H1 (cell line): ENCODE measurements at regions not wholly inside any gene's neighbourhood (a gene's known extent, or its start where the extent isn't known, plus 50 kb on each side); places are given as distances from the start of the nearest gene placed in this dataset.

Source experiments
- CTCF ChIA-PET: fragments of 300-600 bp; sonication (Branson Sonifier 250); formaldehyde crosslinking; loops from one replicate; lab custom pipeline; 2021; ENCODE audit not compliant: partially characterized antibody; lab: Charles Lee
- POLR2A ChIA-PET: fragments of 300-600 bp; sonication (Branson Sonifier 250); formaldehyde crosslinking; loops from one replicate; lab custom pipeline; 2021; ENCODE audit warnings: inconsistent platforms; ENCODE audit not compliant: partially characterized antibody; lab: Charles Lee
- DNase-seq, 2 experiments: peaks; one replicate each; pipeline versions ENCODE4 v3.0.0 to v3.0.0-alpha.2; 2010 to 2022; ENCODE audit warnings: low spot score in 2 of 2, low read depth in 1 of 2, mixed read lengths in 1 of 2
- FAIRE-seq: peaks from 2 replicates; lab custom pipeline; 2011; peaks lifted over from hg19 to GRCh38; lab: Jason Lieb, UNC
- H2AFZ ChIP-seq: 2 replicates; pipeline ENCODE4 v1.8.1; 2012; ENCODE audit warnings: low read length, inconsistent platforms
- H2AK5ac ChIP-seq: 2 replicates; pipeline ENCODE4 v1.6.1; 2013; ENCODE audit warnings: low read depth, low read length
- H2BK120ac ChIP-seq: replicated peaks from 2 replicates; pipeline ENCODE3; 2013; ENCODE audit warnings: low read depth, low read length, inconsistent platforms
- H2BK12ac ChIP-seq: 2 replicates; pipeline ENCODE4 v1.6.1; 2013; ENCODE audit warnings: low read depth, low read length
- H2BK15ac ChIP-seq: 2 replicates; pipeline ENCODE4 v1.6.1; 2013; ENCODE audit warnings: low read length
- H2BK20ac ChIP-seq: 2 replicates; pipeline ENCODE4 v1.6.1; 2013; ENCODE audit warnings: low read length
- H2BK5ac ChIP-seq: 2 replicates; pipeline ENCODE4 v1.6.1; 2013; ENCODE audit warnings: low read depth, low read length
- H3K14ac ChIP-seq: 2 replicates; pipeline ENCODE4 v1.6.1; 2013; ENCODE audit warnings: inconsistent platforms; ENCODE audit not compliant: insufficient read length
- H3K18ac ChIP-seq: 2 replicates; pipeline ENCODE4 v1.6.1; 2013; ENCODE audit warnings: low read length; ENCODE audit errors: extremely low read depth
- H3K23ac ChIP-seq: 2 replicates; pipeline ENCODE4 v1.6.1; 2013; ENCODE audit warnings: inconsistent platforms; ENCODE audit not compliant: insufficient read length
- H3K23me2 ChIP-seq: 2 replicates; pipeline ENCODE4 v1.6.1; 2013; ENCODE audit warnings: low read depth, low read length
- H3K27ac ChIP-seq: 2 replicates; pipeline ENCODE4 v1.6.1; 2011; ENCODE audit warnings: low read depth, low read length, inconsistent platforms
- H3K27me3 ChIP-seq, 4 experiments: replicated peaks in 1 of 4; 1 replicate in 1 of 4; 2 replicates in 3 of 4; pipeline versions ENCODE4 v1.6.1 to v1.8.1; 2011 to 2013; ENCODE audit warnings: low read length in 3 of 4, mild to moderate bottlenecking in 3 of 4, inconsistent platforms in 2 of 4, mixed read lengths in 2 of 4, moderate library complexity in 1 of 4; ENCODE audit not compliant: control insufficient read depth in 3 of 4, insufficient read depth in 3 of 4; ENCODE audit errors: extremely low read depth in 1 of 4
- H3K36me3 ChIP-seq, 4 experiments: 2 replicates each; pipeline versions ENCODE4 v1.6.1 to v1.8.1; 2011 to 2013; ENCODE audit warnings: mild to moderate bottlenecking in 4 of 4, low read length in 3 of 4, moderate library complexity in 2 of 4, control low read depth in 1 of 4, inconsistent platforms in 1 of 4; ENCODE audit not compliant: insufficient read depth in 4 of 4, control insufficient read depth in 2 of 4
- H3K4ac ChIP-seq: replicated peaks from 2 replicates; pipeline ENCODE3; 2013; ENCODE audit warnings: low read length, low read depth, mixed read lengths, inconsistent platforms; ENCODE audit not compliant: insufficient read length
- H3K4me1 ChIP-seq, 4 experiments: replicated peaks in 1 of 4; 1 replicate in 1 of 4; 2 replicates in 3 of 4; pipeline versions ENCODE4 v1.6.1 to v1.8.1; 2011 to 2013; ENCODE audit warnings: low read length in 3 of 4, inconsistent platforms in 2 of 4, mixed read lengths in 1 of 4; ENCODE audit not compliant: insufficient read depth in 4 of 4, control insufficient read depth in 3 of 4
- H3K4me2 ChIP-seq, 2 experiments: 2 replicates each; pipeline versions ENCODE4 v1.6.1 to v1.8.1; 2011 to 2013; ENCODE audit warnings: low read depth in 2 of 2, low read length in 2 of 2, control low read depth in 1 of 2, inconsistent platforms in 1 of 2, mild to moderate bottlenecking in 1 of 2; ENCODE audit not compliant: insufficient read depth in 1 of 2
- H3K4me3 ChIP-seq, 4 experiments: fragments of 200-600, 300-600 bp in 1 of 4; sonication (generic), shearing (Covaris generic), sonication (Bioruptor Twin) in 1 of 4; 2 replicates each; pipeline versions ENCODE4 v1.5.1 to v1.8.1; 2011 to 2016; ENCODE audit warnings: low read length in 4 of 4, low read depth in 3 of 4, control low read depth in 2 of 4, inconsistent platforms in 2 of 4, mild to moderate bottlenecking in 2 of 4, mixed read lengths in 1 of 4, moderate library complexity in 1 of 4; ENCODE audit not compliant: insufficient read depth in 2 of 4; ENCODE audit errors: extremely low read depth in 1 of 4
- H3K56ac ChIP-seq: replicated peaks from 2 replicates; pipeline ENCODE3; 2013; ENCODE audit warnings: low read depth, mild to moderate bottlenecking, mixed read lengths, low read length, inconsistent platforms; ENCODE audit not compliant: insufficient read length
- H3K79me1 ChIP-seq: 2 replicates; pipeline ENCODE4 v1.6.1; 2013; ENCODE audit warnings: low read depth, low read length, control low read depth
- H3K79me2 ChIP-seq, 2 experiments: 2 replicates each; pipeline versions ENCODE4 v1.6.1 to v1.8.1; 2012 to 2013; ENCODE audit warnings: low read length in 2 of 2, mild to moderate bottlenecking in 2 of 2, inconsistent platforms in 1 of 2; ENCODE audit not compliant: insufficient read depth in 2 of 2, control insufficient read depth in 1 of 2
- H3K9ac ChIP-seq, 4 experiments: replicated peaks in 1 of 4; 1 replicate in 1 of 4; 2 replicates in 3 of 4; pipeline versions ENCODE4 v1.6.1 to v1.8.1; 2011 to 2013; ENCODE audit warnings: low read depth in 3 of 4, low read length in 3 of 4, control low read depth in 2 of 4, mild to moderate bottlenecking in 2 of 4, moderate library complexity in 2 of 4, inconsistent platforms in 1 of 4; ENCODE audit errors: extremely low read depth in 1 of 4
- H3K9me3 ChIP-seq, 2 experiments: 2 replicates each; pipeline versions ENCODE4 v1.6.1 to v1.8.1; 2012 to 2013; ENCODE audit warnings: mild to moderate bottlenecking in 2 of 2, moderate library complexity in 2 of 2, control low read depth in 1 of 2, inconsistent platforms in 1 of 2, low read depth in 1 of 2, low read length in 1 of 2, mixed read lengths in 1 of 2; ENCODE audit not compliant: insufficient read depth in 2 of 2
- H4K20me1 ChIP-seq, 2 experiments: replicated peaks in 1 of 2; 2 replicates each; pipeline versions ENCODE3 to v1.8.1; 2011 to 2013; ENCODE audit warnings: inconsistent platforms in 2 of 2, low read length in 2 of 2, mild to moderate bottlenecking in 1 of 2; ENCODE audit not compliant: insufficient read depth in 2 of 2, control insufficient read depth in 1 of 2
- H4K5ac ChIP-seq: 2 replicates; pipeline ENCODE4 v1.6.1; 2013; ENCODE audit warnings: low read length, low read depth, mixed read lengths, inconsistent platforms; ENCODE audit not compliant: insufficient read length
- H4K8ac ChIP-seq: 2 replicates; pipeline ENCODE4 v1.8.0; 2013; ENCODE audit warnings: mild to moderate bottlenecking, moderate library complexity, low read length, inconsistent platforms; ENCODE audit not compliant: insufficient read depth; ENCODE audit errors: extremely low read depth
- H4K91ac ChIP-seq: replicated peaks from 2 replicates; pipeline ENCODE3; 2013; ENCODE audit warnings: low read length, mixed read lengths, inconsistent platforms; ENCODE audit not compliant: insufficient read length
- CBX8 ChIP-seq: fragments of 300-800, 300-1000 bp; sonication (generic); IDR thresholded peaks from 2 replicates; pipeline ENCODE4 v1.7.1; 2016; ENCODE audit warnings: low read depth, low read length, borderline replicate concordance
- EP300 ChIP-seq, 2 experiments: IDR thresholded peaks; 1 replicate in 1 of 2; 2 replicates in 1 of 2; pipeline ENCODE4 v1.6.1; 2011 to 2012; ENCODE audit warnings: low read depth in 2 of 2, low read length in 2 of 2, mild to moderate bottlenecking in 2 of 2, borderline replicate concordance in 1 of 2, inconsistent platforms in 1 of 2, moderate library complexity in 1 of 2
- GABPA ChIP-seq: IDR thresholded peaks from 2 replicates; pipeline ENCODE4 v1.6.1; 2011; ENCODE audit warnings: mild to moderate bottlenecking, low read length, moderate library complexity, borderline replicate concordance; ENCODE audit not compliant: insufficient read depth
- GTF2F1 ChIP-seq: IDR thresholded peaks from 2 replicates; pipeline ENCODE4 v1.6.1; 2012; ENCODE audit warnings: low read depth, low read length, improper control_type of control experiment, borderline replicate concordance
- SAP30 ChIP-seq: fragments of 300-600 bp; sonication (generic); IDR thresholded peaks from 2 replicates; pipeline ENCODE4 v1.7.1; 2012; ENCODE audit warnings: low read length, moderate library complexity, mild to moderate bottlenecking, inconsistent platforms; ENCODE audit not compliant: insufficient read depth, insufficient replicate concordance
- SIN3A ChIP-seq, 2 experiments: IDR thresholded peaks in 1 of 2; conservative IDR thresholded peaks in 1 of 2; 2 replicates each; pipeline ENCODE4 v1.6.1; 2011 to 2012; ENCODE audit warnings: low read length in 2 of 2, improper control_type of control experiment in 1 of 2, low read depth in 1 of 2, mild to moderate bottlenecking in 1 of 2
- SIX5 ChIP-seq: IDR thresholded peaks from 2 replicates; pipeline ENCODE4 v1.6.1; 2011; ENCODE audit warnings: mild to moderate bottlenecking, low read depth, low read length
- TCF12 ChIP-seq: IDR thresholded peaks from 2 replicates; pipeline ENCODE4 v1.6.1; 2011; ENCODE audit warnings: low read depth, mild to moderate bottlenecking, low read length
- WGBS, 2 experiments: shearing (Covaris generic) in 1 of 2; methylation state at CpG; one replicate each; pipeline versions ENCODE4 v1.1.6 to v1.1.7; 2013 to 2015; ENCODE audit warnings: low lambda C conversion rate in 2 of 2, mixed read lengths in 2 of 2, inconsistent platforms in 1 of 2, low coverage in 1 of 2, missing lambda C conversion rate in 1 of 2; ENCODE audit not compliant: insufficient replicate concordance in 2 of 2, insufficient coverage in 1 of 2, insufficient read length in 1 of 2; ENCODE audit errors: extremely low coverage in 1 of 2, missing lambda C conversion rate in 1 of 2; 5-methylcytosine and 5-hydroxymethylcytosine counted together

GRCh38 chr6:14595751-14596150 is 478.2 kb downstream of the CD83 start:
- no peaks in the 10 kb centered on the region for H3K36me3 ChIP-seq

More at GRCh38 chr6:14595751-14596150, 478.2 kb downstream of the CD83 start:
- H3K18ac ChIP-seq, result no peak overlapping the region
- FAIRE-seq (no peak), DNase-seq (no peak)
- H3K4ac ChIP-seq, result no peak overlapping the region
- WGBS, 2 experiments, result 52% methylated on average over 2 of the region's 2 CpGs; no CpG with 5 or more reads in 1 of the 2 experiments
- no peak overlapping the region for H4K91ac ChIP-seq
- no peak overlapping the region for H3K56ac ChIP-seq
- H3K23ac ChIP-seq, result no peak overlapping the region
- peaks cover 0 to 12% (median 4%) of the 10 kb centered on the region in 4 experiments; a peak in 4 of 7 replicates for H3K4me1 ChIP-seq
- no peak overlapping the region for H2BK12ac ChIP-seq
- H3K14ac ChIP-seq, result no peak overlapping the region
- ChIA-PET CTCF (no interaction called here), POLR2A (no interaction called here)
- no peaks in the 10 kb centered on the region for H3K79me1 ChIP-seq
- H4K8ac ChIP-seq, result no peak overlapping the region
- H3K79me2 ChIP-seq, result no peaks in the 10 kb centered on the region
- no peaks in the 10 kb centered on the region for H3K23me2 ChIP-seq
- no peak overlapping the region for H2BK20ac ChIP-seq
- H2BK5ac ChIP-seq, result no peak overlapping the region
- H3K27me3 ChIP-seq, result peaks cover 0 to 2% (median 0%) of the 10 kb centered on the region in 4 experiments; a peak in 1 of 7 replicates
- no peak overlapping the region for H4K5ac ChIP-seq
- H3K4me3 ChIP-seq, result no peak overlapping the region
- no peak overlapping the region for H2BK120ac ChIP-seq
- no peak overlapping the region for H2AFZ ChIP-seq
- H2AK5ac ChIP-seq, result no peak overlapping the region
- no peak overlapping the region for H3K9ac ChIP-seq
- no peak overlapping the region for H3K4me2 ChIP-seq
- H4K20me1 ChIP-seq, result no peaks in the 10 kb centered on the region
- no peak overlapping the region for H2BK15ac ChIP-seq
- no peaks in the 10 kb centered on the region for H3K9me3 ChIP-seq
- no peak for TF ChIP-seq GABPA
- no peak for TF ChIP-seq GTF2F1
- TF ChIP-seq SIX5, result no peak
- no peak for TF ChIP-seq SAP30
- TF ChIP-seq EP300 (IDR thresholded peaks at IDR 0.05; ENCODE audit: borderline replicate concordance in 1 of 2, low read depth in 2 of 2, low read length in 2 of 2), result no peak
- TF ChIP-seq TCF12, result no peak
- no peak for TF ChIP-seq SIN3A (conservative IDR thresholded peaks at IDR 0.05 in 1 of 2, IDR thresholded peaks at IDR 0.05 in 1 of 2; ENCODE audit: low read depth in 1 of 2, low read length in 2 of 2)
- TF ChIP-seq CBX8, result no peak
- TF ChIP-seq, all 59 proteins: peak for 0
- no peak overlapping the region for H3K27ac ChIP-seq
